ENCODE measurements at regions not wholly inside any gene's neighbourhood (a gene's known extent, or its start where the extent isn't known, plus 50 kb on each side); places are given as distances from the start of the nearest gene placed in this dataset.

GRCh38 chr6:104118274-104118673, 741.4 kb downstream of the HACE1 start:
- in situ Hi-C loops (cut with MboI; ENCODE audit: low pct_ligation_motif_present in 1 of 4, low pct_unique_long_range_greater_than_20kb in 1 of 4, low sequenced_read_pairs in 3 of 4) (no loop called here), intact Hi-C loops (cut with DNase I; ENCODE audit: low total_unique reads) (no loop called here)
- no peak for DNase-seq
- Histone ChIP-seq H3K27me3 (no peaks in the 10 kb centered on the region), H3K4me1 (no peaks in the 10 kb centered on the region), H3K27ac (no peak overlapping the region), H3K9me3 (no peaks in the 10 kb centered on the region), H3K4me3 (no peak overlapping the region), H3K36me3 (no peaks in the 10 kb centered on the region)
- no peak for TF ChIP-seq POLR2AphosphoS5 (IDR thresholded peaks at IDR 0.05)
- no peak for TF ChIP-seq EP300 (IDR thresholded peaks at IDR 0.05; ENCODE audit: low read depth)
- TF ChIP-seq POLR2A (IDR thresholded peaks at IDR 0.05) = no peak
- TF ChIP-seq, protein P1, sequence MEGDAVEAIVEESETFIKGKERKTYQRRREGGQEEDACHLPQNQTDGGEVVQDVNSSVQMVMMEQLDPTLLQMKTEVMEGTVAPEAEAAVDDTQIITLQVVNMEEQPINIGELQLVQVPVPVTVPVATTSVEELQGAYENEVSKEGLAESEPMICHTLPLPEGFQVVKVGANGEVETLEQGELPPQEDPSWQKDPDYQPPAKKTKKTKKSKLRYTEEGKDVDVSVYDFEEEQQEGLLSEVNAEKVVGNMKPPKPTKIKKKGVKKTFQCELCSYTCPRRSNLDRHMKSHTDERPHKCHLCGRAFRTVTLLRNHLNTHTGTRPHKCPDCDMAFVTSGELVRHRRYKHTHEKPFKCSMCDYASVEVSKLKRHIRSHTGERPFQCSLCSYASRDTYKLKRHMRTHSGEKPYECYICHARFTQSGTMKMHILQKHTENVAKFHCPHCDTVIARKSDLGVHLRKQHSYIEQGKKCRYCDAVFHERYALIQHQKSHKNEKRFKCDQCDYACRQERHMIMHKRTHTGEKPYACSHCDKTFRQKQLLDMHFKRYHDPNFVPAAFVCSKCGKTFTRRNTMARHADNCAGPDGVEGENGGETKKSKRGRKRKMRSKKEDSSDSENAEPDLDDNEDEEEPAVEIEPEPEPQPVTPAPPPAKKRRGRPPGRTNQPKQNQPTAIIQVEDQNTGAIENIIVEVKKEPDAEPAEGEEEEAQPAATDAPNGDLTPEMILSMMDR (IDR thresholded peaks at IDR 0.05) = no peak
- WGBS, 2 donors (ENCODE audit: low coverage in 1 of 2) = 45 to 51% methylated on average over 4 of the region's 4 CpGs

DNA sequence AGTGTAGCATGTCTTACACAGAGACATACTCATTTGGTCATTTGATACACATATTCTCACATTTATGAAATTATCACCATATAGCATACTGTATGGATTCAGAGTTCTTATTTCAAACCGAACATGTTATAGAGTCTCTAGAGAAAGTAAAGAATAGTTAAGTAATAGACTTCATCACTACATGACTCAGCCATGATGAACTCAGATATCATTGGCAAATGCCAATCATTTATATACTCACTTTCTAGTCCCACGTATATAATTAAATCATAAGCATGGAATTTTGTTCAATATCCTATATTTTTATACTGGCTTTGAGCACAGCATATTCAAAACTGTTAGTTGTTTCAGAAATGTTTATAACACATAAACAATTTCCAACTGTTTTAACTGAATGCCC, 749.9 kb downstream of the HACE1 start:
- no peak overlapping the region for H3K4me3 ChIP-seq
- no peaks in the 10 kb centered on the region for H3K36me3 ChIP-seq
- DNase-seq = no peak
- intact Hi-C loops (cut with DNase I; ENCODE audit: low total_unique reads) (no loop called here), in situ Hi-C loops (cut with MboI; ENCODE audit: low pct_ligation_motif_present in 1 of 4, low pct_unique_long_range_greater_than_20kb in 1 of 4, low sequenced_read_pairs in 3 of 4) (no loop called here)
- H3K27me3 ChIP-seq = no peaks in the 10 kb centered on the region
- TF ChIP-seq, protein P1 (IDR thresholded peaks at IDR 0.05) = no peak
- no peak for TF ChIP-seq EP300 (IDR thresholded peaks at IDR 0.05; ENCODE audit: low read depth)
- no peak for TF ChIP-seq POLR2A (IDR thresholded peaks at IDR 0.05)
- no peak for TF ChIP-seq POLR2AphosphoS5 (IDR thresholded peaks at IDR 0.05)
- no peaks in the 10 kb centered on the region for H3K4me1 ChIP-seq
- H3K9me3 ChIP-seq = no peaks in the 10 kb centered on the region
- no peak overlapping the region for H3K27ac ChIP-seq
- 67 to 83% methylated on average over 2 of the region's 2 CpGs for WGBS, 2 donors (ENCODE audit: low coverage in 1 of 2)

GRCh38 chr6:104108634-104109033, 751.1 kb downstream of the HACE1 start:
- H3K27ac ChIP-seq = no peak overlapping the region
- TF ChIP-seq, protein P1 (IDR thresholded peaks at IDR 0.05) = no peak
- TF ChIP-seq EP300 (IDR thresholded peaks at IDR 0.05; ENCODE audit: low read depth) (no peak), POLR2AphosphoS5 (IDR thresholded peaks at IDR 0.05) (no peak), POLR2A (IDR thresholded peaks at IDR 0.05) (no peak)
- in situ Hi-C loops (cut with MboI; ENCODE audit: low pct_ligation_motif_present in 1 of 4, low pct_unique_long_range_greater_than_20kb in 1 of 4, low sequenced_read_pairs in 3 of 4) = no loop called here
- intact Hi-C loops (cut with DNase I; ENCODE audit: low total_unique reads) = no loop called here
- H3K4me3 ChIP-seq = no peak overlapping the region
- H3K36me3 ChIP-seq = no peaks in the 10 kb centered on the region
- no peaks in the 10 kb centered on the region for H3K27me3 ChIP-seq
- H3K4me1 ChIP-seq = no peaks in the 10 kb centered on the region
- no peak for DNase-seq
- H3K9me3 ChIP-seq = no peaks in the 10 kb centered on the region

GRCh38 chr6:104095661-104096416, 763.9 kb downstream of the HACE1 start:
- Histone ChIP-seq H3K27ac (no peak overlapping the region), H3K9me3 (no peaks in the 10 kb centered on the region), H3K4me1 (no peaks in the 10 kb centered on the region), H3K4me3 (no peak overlapping the region), H3K36me3 (no peaks in the 10 kb centered on the region), H3K27me3 (no peaks in the 10 kb centered on the region)
- in situ Hi-C loops (cut with MboI; ENCODE audit: low pct_ligation_motif_present in 1 of 4, low pct_unique_long_range_greater_than_20kb in 1 of 4, low sequenced_read_pairs in 3 of 4) (no loop called here), intact Hi-C loops (cut with DNase I; ENCODE audit: low total_unique reads) (no loop called here)
- no peak for DNase-seq
- WGBS, 2 donors (ENCODE audit: low coverage in 1 of 2) = 67 to 89% methylated on average over 1 to 6 of the region's 6 CpGs
- no peak for TF ChIP-seq EP300 (IDR thresholded peaks at IDR 0.05; ENCODE audit: low read depth)
- TF ChIP-seq, protein P1 (IDR thresholded peaks at IDR 0.05) = no peak
